ENCODE measurements at regions not wholly inside any gene's neighbourhood (a gene's known extent, or its start where the extent isn't known, plus 50 kb on each side); places are given as distances from the start of the nearest gene placed in this dataset.

GRCh38 chr20:55888685-55889084 is 116.6 kb downstream of the CBLN4 start:
- H3K27me3 ChIP-seq: no peaks in the 10 kb centered on the region
- H3K9me3 ChIP-seq (replicated peaks in 1 of 11): no peaks in the 10 kb centered on the region

GRCh38 chr20:55882910-55883309 is 122.4 kb downstream of the CBLN4 start:
- TF ChIP-seq Cebpa-rat (IDR thresholded peaks at IDR 0.05): no peak
- no peaks in the 10 kb centered on the region for H3K36me3 ChIP-seq
- H3K9ac ChIP-seq: no peak overlapping the region
- H3K4me1 ChIP-seq: no peaks in the 10 kb centered on the region
- H3K27me3 ChIP-seq: no peaks in the 10 kb centered on the region
- no peak overlapping the region for H3K4me2 ChIP-seq
- H3K9me3 ChIP-seq (replicated peaks in 1 of 11): no peaks in the 10 kb centered on the region
- H4K20me1 ChIP-seq: no peaks in the 10 kb centered on the region
- H3K27ac ChIP-seq: no peak overlapping the region
- no peak overlapping the region for H3K4me3 ChIP-seq

More at GRCh38 chr20:55888685-55889084, 116.6 kb downstream of the CBLN4 start:
- Histone ChIP-seq H4K20me1 (no peaks in the 10 kb centered on the region), H3K4me1 (peaks cover 0 to 9% (median 0%) of the 10 kb centered on the region in 10 experiments; a peak in 5 of 20 replicates), H3K27ac (no peak overlapping the region), H3K36me3 (no peaks in the 10 kb centered on the region), H3K9ac (no peak overlapping the region), H3K4me2 (no peak overlapping the region), H3K4me3 (no peak overlapping the region)
- TF ChIP-seq Cebpa-rat (IDR thresholded peaks at IDR 0.05): no peak

- H3K27ac ChIP-seq: no peak overlapping the region
- H3K9ac ChIP-seq: no peak overlapping the region
- no peaks in the 10 kb centered on the region for H3K9me3 ChIP-seq (replicated peaks in 1 of 11)
- no peak for TF ChIP-seq Cebpa-rat (IDR thresholded peaks at IDR 0.05)
- H4K20me1 ChIP-seq: no peaks in the 10 kb centered on the region
- no peaks in the 10 kb centered on the region for H3K36me3 ChIP-seq
- H3K4me3 ChIP-seq: no peak overlapping the region
- no peaks in the 10 kb centered on the region for H3K4me1 ChIP-seq
- no peak overlapping the region for H3K4me2 ChIP-seq
- H3K27me3 ChIP-seq: no peaks in the 10 kb centered on the region
These were observed 123.0 kb downstream of the CBLN4 start for GRCh38 chr20:55882286-55882685.

GRCh38 chr20:55881204-55881603 is 124.1 kb downstream of the CBLN4 start:
- Histone ChIP-seq H3K4me2 (no peak overlapping the region), H3K27me3 (no peaks in the 10 kb centered on the region), H3K9me3 (replicated peaks in 1 of 11) (no peaks in the 10 kb centered on the region), H3K36me3 (no peaks in the 10 kb centered on the region), H4K20me1 (no peaks in the 10 kb centered on the region), H3K27ac (no peak overlapping the region), H3K9ac (no peak overlapping the region), H3K4me3 (no peak overlapping the region), H3K4me1 (no peaks in the 10 kb centered on the region)
- no peak for TF ChIP-seq Cebpa-rat (IDR thresholded peaks at IDR 0.05)

GRCh38 chr20:55880361-55880760 is 125.0 kb downstream of the CBLN4 start:
- Histone ChIP-seq H3K4me2 (no peak overlapping the region), H3K27ac (no peak overlapping the region), H3K9ac (no peak overlapping the region), H3K27me3 (no peaks in the 10 kb centered on the region), H3K4me1 (no peaks in the 10 kb centered on the region), H3K36me3 (no peaks in the 10 kb centered on the region), H3K4me3 (no peak overlapping the region), H3K9me3 (replicated peaks in 1 of 11) (no peaks in the 10 kb centered on the region), H4K20me1 (no peaks in the 10 kb centered on the region)
- TF ChIP-seq Cebpa-rat (IDR thresholded peaks at IDR 0.05): no peak

- Histone ChIP-seq H3K9ac (no peak overlapping the region), H4K20me1 (no peaks in the 10 kb centered on the region), H3K9me3 (replicated peaks in 1 of 11) (peaks cover 0 to 9% (median 4%) of the 10 kb centered on the region in 11 experiments; a peak in 6 of 22 replicates), H3K36me3 (no peaks in the 10 kb centered on the region), H3K4me2 (no peak overlapping the region), H3K4me3 (no peak overlapping the region), H3K27me3 (no peaks in the 10 kb centered on the region), H3K4me1 (no peaks in the 10 kb centered on the region), H3K27ac (no peak overlapping the region)
- no peak for TF ChIP-seq Cebpa-rat (IDR thresholded peaks at IDR 0.05)
These were observed 150.3 kb downstream of the CBLN4 start for GRCh38 chr20:55855052-55855451.

- Histone ChIP-seq H3K36me3 (no peaks in the 10 kb centered on the region), H3K9me3 (replicated peaks in 1 of 11) (no peaks in the 10 kb centered on the region), H3K27me3 (no peaks in the 10 kb centered on the region), H3K4me3 (no peak overlapping the region), H3K4me2 (no peak overlapping the region), H3K9ac (no peak overlapping the region), H3K4me1 (no peaks in the 10 kb centered on the region), H3K27ac (no peak overlapping the region), H4K20me1 (no peaks in the 10 kb centered on the region)
- no peak for TF ChIP-seq Cebpa-rat (IDR thresholded peaks at IDR 0.05)
These were observed 175.0 kb downstream of the CBLN4 start for GRCh38 chr20:55830121-55830827.

GRCh38 chr20:55805138-55805537 is 200.2 kb downstream of the CBLN4 start:
- H3K36me3 ChIP-seq: no peaks in the 10 kb centered on the region
- TF ChIP-seq Cebpa-rat (IDR thresholded peaks at IDR 0.05): no peak
- no peak overlapping the region for H3K9ac ChIP-seq
- no peaks in the 10 kb centered on the region for H3K4me1 ChIP-seq
- peaks cover 0 to 8% (median 5%) of the 10 kb centered on the region in 11 experiments; a peak in 10 of 22 replicates for H3K9me3 ChIP-seq (replicated peaks in 1 of 11)
- H3K4me2 ChIP-seq: no peak overlapping the region
- H3K27ac ChIP-seq: no peak overlapping the region
- H4K20me1 ChIP-seq: no peaks in the 10 kb centered on the region
- H3K4me3 ChIP-seq: no peak overlapping the region
- no peaks in the 10 kb centered on the region for H3K27me3 ChIP-seq

GRCh38 chr20:55800552-55801245 is 204.6 kb downstream of the CBLN4 start:
- no peaks in the 10 kb centered on the region for H3K36me3 ChIP-seq
- no peak overlapping the region for H3K4me3 ChIP-seq
- H4K20me1 ChIP-seq: no peaks in the 10 kb centered on the region
- H3K4me2 ChIP-seq: no peak overlapping the region
- H3K27me3 ChIP-seq: no peaks in the 10 kb centered on the region
- no peak overlapping the region for H3K9ac ChIP-seq
- no peak for TF ChIP-seq Cebpa-rat (IDR thresholded peaks at IDR 0.05)
- no peaks in the 10 kb centered on the region for H3K4me1 ChIP-seq
- no peak overlapping the region for H3K27ac ChIP-seq
- H3K9me3 ChIP-seq (replicated peaks in 1 of 11): no peaks in the 10 kb centered on the region

- no peak for TF ChIP-seq Cebpa-rat (IDR thresholded peaks at IDR 0.05)
- Histone ChIP-seq H3K4me2 (no peak overlapping the region), H4K20me1 (no peaks in the 10 kb centered on the region), H3K27ac (no peak overlapping the region), H3K4me1 (no peaks in the 10 kb centered on the region), H3K9ac (no peak overlapping the region), H3K9me3 (replicated peaks in 1 of 11) (0 out of 22 replicates have a peak, but pooled peaks cover 0 to 5% (median 0%) of the 10 kb centered on the region in 11 experiments), H3K4me3 (no peak overlapping the region), H3K36me3 (no peaks in the 10 kb centered on the region), H3K27me3 (no peaks in the 10 kb centered on the region)
These were observed 211.3 kb downstream of the CBLN4 start for GRCh38 chr20:55793986-55794385.

All from BLaER1 treated with 17β-estradiol and CSF1 and Interleukin-3, amounts not matched to agents 10 nM and 100 nM (cell line).